ENCODE measurements at regions not wholly inside any gene's neighbourhood (a gene's known extent, or its start where the extent isn't known, plus 50 kb on each side); places are given as distances from the start of the nearest gene placed in this dataset.

- no peak for TF ChIP-seq POLR2A (IDR thresholded peaks at IDR 0.05)
- no peak for TF ChIP-seq CTCF (IDR thresholded peaks at IDR 0.05)
Observed at GRCh38 chr3:116966649-116967048, 257.1 kb downstream of the TUSC7 start.

Data from lower leg skin (tissue), 3 donors.